GM21526 (cell line): ENCODE measurements at regions not wholly inside any gene's neighbourhood (a gene's known extent, or its start where the extent isn't known, plus 50 kb on each side); places are given as distances from the start of the nearest gene placed in this dataset.

Experiments
- ATAC-seq: cut with Tn5 transposase; IDR thresholded peaks from one replicate; pipeline ENCODE4 v1.9.1; 2021; ENCODE audit warnings: moderate library complexity; ENCODE audit not compliant: unreplicated experiment, low FRiP score

GRCh38 chr3:8183627-8184026 is 318.0 kb upstream of the LMCD1 start:
- peak; percentile 55 for ATAC-seq

GRCh38 chr3:8186213-8186612 is 315.4 kb upstream of the LMCD1 start:
- ATAC-seq = no peak

GRCh38 chr3:8187996-8188395 is 313.6 kb upstream of the LMCD1 start:
- no peak for ATAC-seq

- ATAC-seq = no peak
These were observed 312.6 kb upstream of the LMCD1 start for GRCh38 chr3:8189051-8189450.

GRCh38 chr3:8191406-8191805 is 310.2 kb upstream of the LMCD1 start:
- no peak for ATAC-seq

GRCh38 chr3:8197384-8197783 is 304.2 kb upstream of the LMCD1 start:
- ATAC-seq = no peak

- no peak for ATAC-seq
These were observed 303.0 kb upstream of the LMCD1 start for GRCh38 chr3:8198605-8199004.

- no peak for ATAC-seq
These were observed 300.6 kb upstream of the LMCD1 start for GRCh38 chr3:8200996-8201395.

- ATAC-seq = no peak
These were observed 299.7 kb upstream of the LMCD1 start for GRCh38 chr3:8201886-8202285.

- ATAC-seq = no peak
These were observed 297.3 kb upstream of the LMCD1 start for GRCh38 chr3:8204331-8204730.

- ATAC-seq = no peak
These were observed 296.6 kb upstream of the LMCD1 start for GRCh38 chr3:8204853-8205650.

- no peak for ATAC-seq
These were observed 295.7 kb upstream of the LMCD1 start for GRCh38 chr3:8205881-8206280.

- ATAC-seq = no peak
These were observed 294.5 kb upstream of the LMCD1 start for GRCh38 chr3:8206971-8207617.

- no peak for ATAC-seq
These were observed 290.7 kb upstream of the LMCD1 start for GRCh38 chr3:8210882-8211341.

- ATAC-seq = no peak
These were observed 288.8 kb upstream of the LMCD1 start for GRCh38 chr3:8212794-8213193.

GRCh38 chr3:8213286-8213685 is 288.3 kb upstream of the LMCD1 start:
- no peak for ATAC-seq

- no peak for ATAC-seq
These were observed 285.8 kb upstream of the LMCD1 start for GRCh38 chr3:8215821-8216220.

GRCh38 chr3:8218353-8218940 is 283.2 kb upstream of the LMCD1 start:
- no peak for ATAC-seq

GRCh38 chr3:8220291-8220690 is 281.3 kb upstream of the LMCD1 start:
- ATAC-seq = no peak

GRCh38 chr3:8223766-8224165 is 277.9 kb upstream of the LMCD1 start:
- no peak for ATAC-seq

- no peak for ATAC-seq
These were observed 276.7 kb upstream of the LMCD1 start for GRCh38 chr3:8224941-8225340.

- no peak for ATAC-seq
These were observed 267.7 kb upstream of the LMCD1 start for GRCh38 chr3:8233938-8234337.
